ENCODE measurements at regions not wholly inside any gene's neighbourhood (a gene's known extent, or its start where the extent isn't known, plus 50 kb on each side); places are given as distances from the start of the nearest gene placed in this dataset.
A peak's percentile ranks its signal among the peaks of the same experiment; 100 is the strongest.
"Not testable (repeated sequence)": the region's sequence is repeated elsewhere in the genome, so short reads cannot be mapped to it uniquely, and the experiment has no call there.

GRCh38 chrX:134045372-134045771, 60.0 kb upstream of the GPC3 start:
- not testable (repeated sequence) for DNase-seq (ENCODE audit: low read depth)

- DNase-seq (ENCODE audit: low read depth), result not testable (repeated sequence)
These were observed 81.7 kb upstream of the GPC3 start for GRCh38 chrX:134067107-134067506.

GRCh38 chrX:134071899-134072298, 86.5 kb upstream of the GPC3 start:
- DNase-seq (ENCODE audit: low read depth), result not testable (repeated sequence)

DNA sequence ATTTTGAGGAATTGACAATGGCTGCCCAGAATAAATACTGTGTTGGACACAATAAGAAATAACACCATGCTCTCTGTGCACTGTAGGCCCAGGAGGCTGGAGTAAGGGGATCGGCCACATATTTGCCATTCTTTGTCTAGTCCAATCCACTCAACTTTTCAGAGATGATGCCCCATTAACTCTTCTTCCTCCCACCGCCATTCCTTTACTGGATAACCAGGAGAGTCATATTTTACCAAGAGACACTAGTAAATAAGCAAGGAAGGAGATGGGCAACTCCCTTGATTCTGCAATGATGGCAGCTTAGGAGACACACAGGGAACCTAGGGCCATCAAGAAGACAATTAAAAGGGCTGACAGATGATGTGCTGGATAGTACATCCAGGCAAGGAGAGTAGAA, 87.9 kb upstream of the GPC3 start:
- DNase-seq (ENCODE audit: low read depth), result no peak

- no peak for DNase-seq (ENCODE audit: low read depth)
These were observed 88.8 kb upstream of the GPC3 start for GRCh38 chrX:134074151-134074550.

- DNase-seq (ENCODE audit: low read depth), result no peak
These were observed 90.7 kb upstream of the GPC3 start for GRCh38 chrX:134075894-134076718.

GRCh38 chrX:134095366-134095765, 110.0 kb upstream of the GPC3 start:
- DNase-seq (ENCODE audit: low read depth), result no peak

- DNase-seq (ENCODE audit: low read depth), result no peak
These were observed 116.2 kb upstream of the GPC3 start for GRCh38 chrX:134101636-134102035.

DNA sequence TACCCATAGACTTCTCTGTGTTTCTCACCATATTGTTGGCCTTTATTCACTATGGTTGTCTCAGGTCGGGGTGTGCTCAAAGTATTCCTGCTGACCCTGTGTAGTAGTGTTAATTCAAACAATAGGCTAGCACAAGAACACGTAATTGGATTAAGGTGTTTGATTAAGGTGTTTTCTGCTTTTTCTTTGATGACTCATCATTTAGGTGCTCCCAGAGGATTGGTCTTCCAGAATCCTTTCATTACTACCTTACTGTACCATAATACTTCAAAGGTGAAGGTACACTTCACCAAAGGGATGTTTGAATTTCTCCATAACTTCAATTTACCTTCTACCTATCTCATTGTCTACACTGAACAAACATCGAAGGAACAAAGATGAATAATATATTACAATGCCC, 121.7 kb upstream of the CCDC160 start:
- DNase-seq (ENCODE audit: low read depth), result no peak

- no peak for DNase-seq (ENCODE audit: low read depth)
These were observed 99.6 kb upstream of the CCDC160 start for GRCh38 chrX:134137341-134137740.

- no peak for DNase-seq (ENCODE audit: low read depth)
These were observed 97.9 kb upstream of the CCDC160 start for GRCh38 chrX:134139090-134139489.

- no peak for DNase-seq (ENCODE audit: low read depth)
These were observed 92.8 kb upstream of the CCDC160 start for GRCh38 chrX:134144231-134144630.

DNA sequence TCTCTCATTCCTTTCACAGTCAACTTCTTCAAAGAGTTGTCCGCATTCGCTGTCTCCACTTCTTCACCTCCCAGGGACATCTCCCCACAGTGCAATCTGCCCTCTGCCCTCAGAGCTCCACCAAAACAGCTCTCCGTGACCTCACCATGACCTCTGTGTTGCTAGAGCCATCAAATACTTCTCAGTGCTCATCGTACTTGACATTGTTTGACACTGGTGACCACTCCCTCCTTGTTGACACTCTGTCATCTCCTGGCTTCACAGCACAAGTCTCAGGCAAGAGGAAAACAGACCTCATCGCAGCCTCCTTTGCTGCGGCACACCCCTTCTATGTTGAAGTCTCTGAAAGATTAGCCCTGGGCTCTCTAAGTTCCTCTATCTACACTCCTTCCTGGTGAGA, 90.5 kb upstream of the CCDC160 start:
- no peak for DNase-seq (ENCODE audit: low read depth)

DNA sequence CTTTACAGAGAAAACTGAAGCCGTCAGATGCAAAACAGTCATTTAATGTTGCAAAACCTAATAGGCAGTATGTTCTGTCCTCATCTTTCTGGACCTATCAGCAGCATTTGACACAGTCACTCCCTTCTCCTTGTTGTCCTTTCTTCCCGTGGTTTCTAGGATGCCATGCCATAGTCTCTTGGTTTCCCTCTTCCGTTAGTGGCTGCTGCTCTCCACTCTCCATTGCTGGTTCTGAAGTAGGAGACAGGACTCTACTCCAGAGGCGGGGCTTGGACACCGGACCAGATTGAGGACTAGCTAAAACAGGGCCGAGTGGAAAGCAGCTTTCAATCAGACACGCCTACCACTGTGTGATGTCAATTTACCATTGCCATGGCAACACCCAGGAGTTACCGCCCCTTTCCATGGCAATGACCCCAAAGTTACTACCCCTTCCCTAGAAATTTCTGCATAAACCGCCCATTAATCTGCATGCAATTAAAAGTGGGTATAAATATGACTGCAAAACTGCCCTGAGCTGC, 88.8 kb upstream of the CCDC160 start:
- no peak for DNase-seq (ENCODE audit: low read depth)

DNA sequence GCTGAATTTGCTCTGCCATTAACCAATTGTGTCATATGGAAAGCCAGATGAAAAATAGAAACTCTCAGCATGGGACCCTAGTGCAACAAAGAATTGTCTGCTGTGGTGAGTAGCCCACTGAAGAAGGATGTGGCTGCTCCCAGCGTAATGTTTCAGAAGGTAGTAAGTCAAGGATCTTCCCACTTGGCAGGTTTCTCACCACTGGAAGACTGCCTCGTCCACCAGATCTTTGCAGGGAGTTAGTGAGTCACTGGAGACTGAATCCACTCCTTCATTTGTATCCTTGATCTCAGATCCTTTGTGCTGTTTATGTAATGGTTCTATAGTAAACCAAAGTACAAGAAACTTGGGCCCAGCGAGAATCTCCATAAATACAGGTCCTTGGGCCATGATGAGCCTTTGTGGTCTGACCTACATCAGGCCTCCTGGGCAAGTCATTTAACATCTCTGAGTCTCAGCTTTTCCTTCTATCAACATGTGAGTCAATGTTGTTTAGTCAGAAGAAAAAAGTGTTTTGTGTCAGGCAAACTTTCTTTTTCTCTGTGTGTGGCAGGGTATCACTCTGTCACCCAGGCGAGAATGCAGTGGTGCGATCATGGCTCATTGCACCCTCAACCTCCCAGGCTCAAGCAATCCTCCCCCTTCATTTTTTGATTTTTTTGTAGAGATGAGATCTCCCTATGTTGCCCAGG, 78.0 kb upstream of the CCDC160 start:
- DNase-seq (ENCODE audit: low read depth), result no peak

GRCh38 chrX:134161162-134161561, 75.8 kb upstream of the CCDC160 start:
- no peak for DNase-seq (ENCODE audit: low read depth)

GRCh38 chrX:134162032-134162431, 75.0 kb upstream of the CCDC160 start:
- no peak for DNase-seq (ENCODE audit: low read depth)

GRCh38 chrX:134163836-134164235, 73.1 kb upstream of the CCDC160 start:
- no peak for DNase-seq (ENCODE audit: low read depth)

DNA sequence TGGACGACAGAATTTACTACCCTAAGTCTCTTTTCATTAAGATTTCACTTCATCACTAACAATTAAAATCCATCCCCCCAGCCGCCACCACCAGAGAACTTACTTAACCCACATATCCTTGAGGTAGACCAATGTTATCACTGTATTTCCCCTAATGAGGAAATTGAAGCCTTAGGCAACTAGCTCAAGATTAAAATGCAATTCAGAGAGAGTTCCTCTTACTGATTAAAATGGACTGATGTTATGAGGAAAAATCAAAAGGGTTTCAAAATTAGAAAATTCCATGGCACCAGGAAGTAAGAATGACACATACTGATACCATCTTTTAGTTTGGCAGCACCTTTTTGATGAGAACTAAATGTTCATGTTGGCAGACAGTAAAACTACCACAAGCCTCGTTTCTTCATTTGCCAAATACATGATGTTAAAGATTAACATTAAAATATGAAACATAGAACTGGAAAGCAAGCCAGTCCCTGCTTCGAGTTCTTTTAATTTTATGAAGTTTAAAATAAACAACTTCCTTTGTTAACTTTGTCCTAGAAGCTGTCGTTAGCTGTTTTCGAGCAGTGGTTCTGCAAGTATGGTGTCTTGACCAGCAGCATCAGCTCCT, 69.3 kb upstream of the CCDC160 start:
- no peak for DNase-seq (ENCODE audit: low read depth)

GRCh38 chrX:134171661-134172587, 65.1 kb upstream of the CCDC160 start:
- DNase-seq (ENCODE audit: low read depth), result no peak

DNA sequence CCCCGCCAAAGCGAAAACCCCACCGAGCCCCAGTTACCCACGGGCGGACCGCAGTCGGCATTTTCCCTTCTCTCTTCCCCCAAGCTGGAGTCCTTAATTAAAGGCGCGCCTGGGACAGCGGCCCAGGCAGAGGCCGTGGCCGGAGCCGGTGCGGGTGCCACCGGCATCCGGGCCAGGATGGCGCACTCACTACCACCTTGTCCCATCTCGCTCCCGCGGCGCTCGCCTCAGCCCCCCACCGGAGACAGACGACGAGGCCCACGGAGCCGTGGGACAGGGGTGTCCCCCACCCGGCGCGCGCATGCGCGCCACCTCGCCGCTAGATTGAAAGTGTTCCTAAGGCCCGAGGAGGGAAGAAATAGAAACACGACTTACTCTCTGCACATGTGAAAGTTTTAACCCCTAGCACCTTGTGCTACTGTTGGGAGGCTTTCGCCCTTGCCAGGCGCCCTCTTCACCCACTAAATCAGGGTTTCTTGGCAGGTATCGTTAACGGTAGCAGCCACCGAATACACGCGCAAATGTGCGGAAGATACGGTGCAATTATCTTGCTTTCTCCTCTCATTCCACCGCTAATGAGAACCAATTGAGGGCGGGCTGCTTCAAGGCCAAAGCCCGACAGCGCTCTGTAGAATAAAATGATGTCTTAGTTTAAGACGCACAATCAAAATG, 64.3 kb upstream of the CCDC160 start:
- peak; percentile 22 for DNase-seq (ENCODE audit: low read depth)

Measured in activated T-cell treated with anti-CD3 and anti-CD28 coated beads for 1 hour (primary cell).